Midbrain (tissue), 1 donor: ENCODE measurements at regions not wholly inside any gene's neighbourhood (a gene's known extent, or its start where the extent isn't known, plus 50 kb on each side); places are given as distances from the start of the nearest gene placed in this dataset.
"Not testable (repeated sequence)": the region's sequence is repeated elsewhere in the genome, so short reads cannot be mapped to it uniquely, and the experiment has no call there.

Experiments
- DNase-seq: peaks from one replicate; lab custom pipeline; 2025; lab: John Stamatoyannopoulos, UW

- DNase-seq = peak; percentile 33
Observed at GRCh38 chrX:87236830-87237440, 280.7 kb upstream of the KLHL4 start.

GRCh38 chrX:87265518-87265917 is 252.1 kb upstream of the KLHL4 start:
- no peak for DNase-seq

GRCh38 chrX:87272491-87272890 is 245.1 kb upstream of the KLHL4 start:
- no peak for DNase-seq

GRCh38 chrX:87299563-87300160 is 217.9 kb upstream of the KLHL4 start:
- DNase-seq = peak; percentile 34

- DNase-seq = no peak
Observed at GRCh38 chrX:87310780-87311179, 206.8 kb upstream of the KLHL4 start.

GRCh38 chrX:87327267-87327666 is 190.3 kb upstream of the KLHL4 start:
- no peak for DNase-seq

GRCh38 chrX:87337267-87337666 is 180.3 kb upstream of the KLHL4 start:
- no peak for DNase-seq

GRCh38 chrX:87338510-87338909 is 179.1 kb upstream of the KLHL4 start:
- DNase-seq = peak; percentile 32

GRCh38 chrX:87370865-87371264 is 146.7 kb upstream of the KLHL4 start:
- DNase-seq = no peak

GRCh38 chrX:87374324-87374723 is 143.3 kb upstream of the KLHL4 start:
- no peak for DNase-seq

GRCh38 chrX:87376896-87377295 is 140.7 kb upstream of the KLHL4 start:
- no peak for DNase-seq

GRCh38 chrX:87388381-87388780 is 129.2 kb upstream of the KLHL4 start:
- no peak for DNase-seq

GRCh38 chrX:87391742-87392141 is 125.9 kb upstream of the KLHL4 start:
- no peak for DNase-seq

- DNase-seq = no peak
Observed at GRCh38 chrX:87392369-87392768, 125.2 kb upstream of the KLHL4 start.

GRCh38 chrX:87397103-87397886 is 120.3 kb upstream of the KLHL4 start:
- DNase-seq = no peak

GRCh38 chrX:87402256-87402655 is 115.3 kb upstream of the KLHL4 start:
- DNase-seq = no peak

GRCh38 chrX:87403551-87403950 is 114.1 kb upstream of the KLHL4 start:
- no peak for DNase-seq

- no peak for DNase-seq
Observed at GRCh38 chrX:87409113-87409841, 108.3 kb upstream of the KLHL4 start.

GRCh38 chrX:87425618-87426017 is 92.0 kb upstream of the KLHL4 start:
- DNase-seq = no peak

GRCh38 chrX:87434618-87435017 is 83.0 kb upstream of the KLHL4 start:
- DNase-seq = no peak

- DNase-seq = not testable (repeated sequence)
Observed at GRCh38 chrX:87448613-87449012, 69.0 kb upstream of the KLHL4 start.

- not testable (repeated sequence) for DNase-seq
Observed at GRCh38 chrX:87465757-87466156, 51.8 kb upstream of the KLHL4 start.
